Posterior vena cava (tissue), 2 donors: ENCODE measurements at regions not wholly inside any gene's neighbourhood (a gene's known extent, or its start where the extent isn't known, plus 50 kb on each side); places are given as distances from the start of the nearest gene placed in this dataset.
"Not testable (repeated sequence)": the region's sequence is repeated elsewhere in the genome, so short reads cannot be mapped to it uniquely, and the experiment has no call there.

Source experiments
- DNase-seq: peaks from one replicate; pipeline ENCODE4 v3.0.0-alpha.2; 2020; ENCODE audit warnings: low spot score
- intact Hi-C, 2 donors: fragments of 100-400 bp; cut with DNase I; formaldehyde crosslinking; loops; one replicate each; pipeline versions ENCODE4 v1.14.1 to v1.14.2; 2022 to 2023
- donor health status: DM: yes; HTN: yes; CAD: no.
- donor health status: DM: yes; HTN: yes; CAD: no.

- DNase-seq = no peak
- intact Hi-C loops = no loop called here
These were observed 50.3 kb upstream of the TMC1 start for GRCh38 chr9:72471096-72471495.

- intact Hi-C loops = no loop called here
- no peak for DNase-seq
These were observed 53.4 kb upstream of the TMC1 start for GRCh38 chr9:72467766-72468738.

GRCh38 chr9:72465593-72465984 lies 55.8 kb upstream of the TMC1 start:
- intact Hi-C loops = no loop called here
- no peak for DNase-seq

- DNase-seq = no peak
- intact Hi-C loops = no loop called here
These were observed 56.4 kb upstream of the TMC1 start for GRCh38 chr9:72464857-72465592.

- DNase-seq = no peak
- intact Hi-C loops = no loop called here
These were observed 59.1 kb upstream of the TMC1 start for GRCh38 chr9:72462340-72462739.

GRCh38 chr9:72460342-72461312 lies 60.8 kb upstream of the TMC1 start:
- DNase-seq = no peak
- intact Hi-C loops = no loop called here

- intact Hi-C loops = no loop called here
- DNase-seq = no peak
These were observed 62.1 kb upstream of the TMC1 start for GRCh38 chr9:72459308-72459707.

GRCh38 chr9:72458153-72458552 lies 63.3 kb upstream of the TMC1 start:
- no peak for DNase-seq
- intact Hi-C loops = no loop called here

GRCh38 chr9:72457366-72457765 lies 64.0 kb upstream of the TMC1 start:
- intact Hi-C loops = no loop called here
- no peak for DNase-seq

- intact Hi-C loops = no loop called here
- DNase-seq = no peak
These were observed 66.4 kb upstream of the TMC1 start for GRCh38 chr9:72454871-72455491.

- DNase-seq = no peak
- intact Hi-C loops = no loop called here
These were observed 67.6 kb upstream of the TMC1 start for GRCh38 chr9:72453797-72454196.

GRCh38 chr9:72446241-72446640 lies 75.2 kb upstream of the TMC1 start:
- DNase-seq, intact Hi-C loops: not testable (repeated sequence)

GRCh38 chr9:72445306-72445995 lies 76.0 kb upstream of the TMC1 start:
- intact Hi-C loops = no loop called here
- DNase-seq = no peak

GRCh38 chr9:72444435-72444834 lies 77.0 kb upstream of the TMC1 start:
- no peak for DNase-seq
- intact Hi-C loops = no loop called here

- DNase-seq = no peak
- intact Hi-C loops = no loop called here
These were observed 77.6 kb upstream of the TMC1 start for GRCh38 chr9:72443855-72444254.

- intact Hi-C loops = no loop called here
These were observed 77.0 kb upstream of the ZFAND5 start for GRCh38 chr9:72441848-72442607.

GRCh38 chr9:72440992-72441847 lies 76.2 kb upstream of the ZFAND5 start:
- intact Hi-C loops = no loop called here
- no peak for DNase-seq

More at GRCh38 chr9:72441848-72442607, 77.0 kb upstream of the ZFAND5 start:
- DNase-seq = no peak
